ENCODE measurements at regions not wholly inside any gene's neighbourhood (a gene's known extent, or its start where the extent isn't known, plus 50 kb on each side); places are given as distances from the start of the nearest gene placed in this dataset.

DNA sequence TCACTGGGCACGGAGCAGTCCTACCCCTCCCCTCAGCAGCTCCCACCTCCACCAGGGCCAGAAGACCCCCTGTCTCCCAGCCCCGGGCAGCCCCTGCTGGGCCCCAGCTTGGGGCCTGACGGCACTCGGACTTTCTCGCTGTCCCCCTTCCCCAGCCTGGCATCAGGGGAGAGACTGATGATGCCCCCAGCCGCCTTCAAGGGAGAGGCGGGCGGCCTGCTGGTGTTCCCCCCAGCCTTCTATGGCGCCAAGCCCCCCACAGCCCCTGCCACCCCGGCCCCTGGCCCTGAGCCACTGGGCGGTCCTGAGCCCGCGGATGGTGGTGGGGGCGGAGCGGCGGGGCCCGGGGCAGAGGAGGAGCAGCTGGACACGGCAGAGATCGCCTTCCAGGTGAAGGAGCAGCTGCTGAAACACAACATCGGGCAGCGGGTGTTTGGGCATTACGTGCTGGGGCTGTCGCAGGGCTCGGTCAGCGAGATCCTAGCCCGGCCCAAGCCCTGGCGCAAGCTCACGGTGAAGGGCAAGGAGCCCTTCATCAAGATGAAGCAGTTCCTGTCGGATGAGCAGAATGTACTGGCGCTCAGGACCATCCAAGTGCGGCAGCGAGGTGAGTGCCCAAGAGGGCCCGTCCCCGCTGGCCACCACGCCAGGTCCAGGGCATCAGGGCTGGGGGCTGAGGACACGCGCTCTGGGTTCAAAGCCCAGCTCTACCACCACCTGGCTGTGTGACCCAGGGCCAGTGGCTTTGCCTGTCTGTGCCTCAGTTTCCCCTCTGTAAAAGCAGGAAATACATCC is 58.6 kb downstream of the PHETA1 start:
- H3K27me3 ChIP-seq (ENCODE audit: low read depth, low read length) = no peaks in the 10 kb centered on the region
- no peak overlapping the region for H3K27ac ChIP-seq (ENCODE audit: low read length)
- H3K36me3 ChIP-seq (ENCODE audit: control insufficient read depth in 1 of 2, insufficient read depth in 2 of 2, low read length in 2 of 2) = no peaks in the 10 kb centered on the region
- no peak overlapping the region for H3K4me3 ChIP-seq (ENCODE audit: low read depth in 1 of 2, low read length in 2 of 2)
- H3K4me1 ChIP-seq (ENCODE audit: control insufficient read depth in 1 of 2, insufficient read depth in 2 of 2, low read length in 2 of 2) = no peaks in the 10 kb centered on the region
- peaks cover 7 to 11% of the 10 kb centered on the region in 2 donors for H3K9me3 ChIP-seq (ENCODE audit: control insufficient read depth in 1 of 2, low read length in 2 of 2)

DNA sequence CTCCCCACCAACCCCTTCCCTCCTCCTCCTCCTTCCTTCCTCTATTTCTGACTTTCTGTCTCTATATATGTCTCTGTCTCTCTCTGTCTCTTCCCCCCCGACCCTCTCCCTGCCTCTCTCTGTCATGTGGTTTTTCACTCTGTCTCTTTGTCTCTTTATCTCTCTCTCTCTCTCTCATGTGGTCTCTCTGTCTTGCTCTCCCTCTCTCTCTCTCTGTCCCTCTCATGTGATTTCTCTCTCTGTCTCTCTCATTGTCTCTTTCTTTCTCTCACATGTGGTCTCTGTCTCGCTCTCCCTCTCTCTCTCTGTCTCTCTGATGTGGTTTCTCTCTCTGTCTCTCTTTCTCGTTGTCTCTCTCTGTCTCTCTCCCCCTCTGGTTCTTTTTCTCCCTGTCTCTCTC is 59.3 kb downstream of the PHETA1 start:
- Histone ChIP-seq H3K4me3 (ENCODE audit: low read depth in 1 of 2, low read length in 2 of 2) (no peak overlapping the region), H3K27me3 (ENCODE audit: low read depth, low read length) (no peaks in the 10 kb centered on the region), H3K27ac (ENCODE audit: low read length) (no peak overlapping the region), H3K36me3 (ENCODE audit: control insufficient read depth in 1 of 2, insufficient read depth in 2 of 2, low read length in 2 of 2) (no peaks in the 10 kb centered on the region), H3K9me3 (ENCODE audit: control insufficient read depth in 1 of 2, low read length in 2 of 2) (peaks cover 14 to 18% of the 10 kb centered on the region in 2 donors), H3K4me1 (ENCODE audit: control insufficient read depth in 1 of 2, insufficient read depth in 2 of 2, low read length in 2 of 2) (no peaks in the 10 kb centered on the region)

DNA sequence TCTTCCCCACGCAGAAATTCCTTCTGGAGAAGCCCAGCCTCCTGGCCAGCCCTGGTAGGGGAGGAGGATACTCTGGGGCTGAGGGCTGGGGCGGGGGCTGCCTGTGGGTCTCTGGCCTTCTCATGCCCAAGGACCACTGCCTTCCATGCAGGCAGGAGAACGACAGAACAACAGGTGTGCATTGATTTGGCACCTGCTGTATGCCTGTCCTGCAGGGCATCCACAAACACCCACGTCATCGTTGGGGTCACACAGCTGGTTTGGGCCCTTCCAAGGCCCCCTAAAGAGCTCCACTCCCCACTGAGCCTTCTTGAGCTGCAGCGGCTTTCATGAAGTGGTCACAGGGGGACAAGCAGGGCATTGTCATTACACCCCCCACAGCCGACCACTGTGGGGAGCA is 60.4 kb downstream of the PHETA1 start:
- Histone ChIP-seq H3K4me1 (ENCODE audit: control insufficient read depth in 1 of 2, insufficient read depth in 2 of 2, low read length in 2 of 2) (no peaks in the 10 kb centered on the region), H3K27ac (ENCODE audit: low read length) (no peak overlapping the region), H3K4me3 (ENCODE audit: low read depth in 1 of 2, low read length in 2 of 2) (no peak overlapping the region), H3K27me3 (ENCODE audit: low read depth, low read length) (no peaks in the 10 kb centered on the region), H3K36me3 (ENCODE audit: control insufficient read depth in 1 of 2, insufficient read depth in 2 of 2, low read length in 2 of 2) (no peaks in the 10 kb centered on the region), H3K9me3 (ENCODE audit: control insufficient read depth in 1 of 2, low read length in 2 of 2) (peaks cover 16 to 29% of the 10 kb centered on the region in 2 donors)

DNA sequence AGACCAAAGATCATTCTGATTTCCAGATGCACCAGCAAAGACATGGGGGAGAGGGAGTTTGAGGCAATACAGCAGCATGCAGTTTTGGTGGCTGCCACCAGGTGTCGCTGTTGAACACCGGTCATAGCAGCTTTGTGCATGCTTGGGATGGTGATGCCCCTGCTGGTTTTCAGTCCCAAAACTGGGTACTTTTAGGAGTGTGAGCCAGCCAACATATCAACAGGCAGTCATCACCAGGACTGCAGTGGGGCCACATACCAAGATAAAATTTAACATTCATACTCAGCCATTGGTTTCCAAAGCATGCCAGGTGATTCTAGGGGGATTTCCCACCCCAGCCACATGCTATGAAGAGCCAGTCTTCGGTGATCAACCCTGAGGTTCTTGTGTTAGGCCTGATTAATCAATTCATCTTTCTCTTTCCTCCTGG is 64.2 kb downstream of the PHETA1 start:
- Histone ChIP-seq H3K4me1 (ENCODE audit: control insufficient read depth in 1 of 2, insufficient read depth in 2 of 2, low read length in 2 of 2) (no peaks in the 10 kb centered on the region), H3K4me3 (ENCODE audit: low read depth in 1 of 2, low read length in 2 of 2) (peak overlapping the region in 1 of 2 donors; percentile 37), H3K36me3 (ENCODE audit: control insufficient read depth in 1 of 2, insufficient read depth in 2 of 2, low read length in 2 of 2) (no peaks in the 10 kb centered on the region), H3K9me3 (ENCODE audit: control insufficient read depth in 1 of 2, low read length in 2 of 2) (peaks cover 16 to 29% of the 10 kb centered on the region in 2 donors), H3K27me3 (ENCODE audit: low read depth, low read length) (no peaks in the 10 kb centered on the region), H3K27ac (ENCODE audit: low read length) (no peak overlapping the region)

DNA sequence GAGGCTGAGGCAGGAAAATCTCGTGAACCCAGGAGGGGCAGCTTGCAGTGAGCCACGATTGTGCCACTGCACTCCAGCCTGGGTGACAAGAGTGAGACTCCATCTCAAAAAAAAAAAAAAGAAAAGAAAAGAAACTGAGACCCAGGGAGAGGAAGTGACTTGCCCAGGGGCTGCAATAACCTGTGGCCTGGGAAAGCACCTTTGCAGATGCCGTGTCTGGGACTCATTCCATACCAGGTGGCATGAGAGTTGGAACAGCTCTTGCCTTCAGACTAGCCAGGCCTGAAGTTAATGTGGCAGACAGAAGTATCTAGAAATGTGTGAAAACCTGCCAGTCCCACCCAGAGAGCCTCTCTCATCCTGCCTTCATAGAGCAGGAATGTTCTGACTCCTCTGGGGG is 65.4 kb downstream of the PHETA1 start:
- Histone ChIP-seq H3K36me3 (ENCODE audit: control insufficient read depth in 1 of 2, insufficient read depth in 2 of 2, low read length in 2 of 2) (no peaks in the 10 kb centered on the region), H3K27ac (ENCODE audit: low read length) (no peak overlapping the region), H3K4me1 (ENCODE audit: control insufficient read depth in 1 of 2, insufficient read depth in 2 of 2, low read length in 2 of 2) (no peaks in the 10 kb centered on the region), H3K4me3 (ENCODE audit: low read depth in 1 of 2, low read length in 2 of 2) (peak overlapping the region in 1 of 2 donors; percentile 37), H3K9me3 (ENCODE audit: control insufficient read depth in 1 of 2, low read length in 2 of 2) (peaks cover 16 to 29% of the 10 kb centered on the region in 2 donors), H3K27me3 (ENCODE audit: low read depth, low read length) (no peaks in the 10 kb centered on the region)

DNA sequence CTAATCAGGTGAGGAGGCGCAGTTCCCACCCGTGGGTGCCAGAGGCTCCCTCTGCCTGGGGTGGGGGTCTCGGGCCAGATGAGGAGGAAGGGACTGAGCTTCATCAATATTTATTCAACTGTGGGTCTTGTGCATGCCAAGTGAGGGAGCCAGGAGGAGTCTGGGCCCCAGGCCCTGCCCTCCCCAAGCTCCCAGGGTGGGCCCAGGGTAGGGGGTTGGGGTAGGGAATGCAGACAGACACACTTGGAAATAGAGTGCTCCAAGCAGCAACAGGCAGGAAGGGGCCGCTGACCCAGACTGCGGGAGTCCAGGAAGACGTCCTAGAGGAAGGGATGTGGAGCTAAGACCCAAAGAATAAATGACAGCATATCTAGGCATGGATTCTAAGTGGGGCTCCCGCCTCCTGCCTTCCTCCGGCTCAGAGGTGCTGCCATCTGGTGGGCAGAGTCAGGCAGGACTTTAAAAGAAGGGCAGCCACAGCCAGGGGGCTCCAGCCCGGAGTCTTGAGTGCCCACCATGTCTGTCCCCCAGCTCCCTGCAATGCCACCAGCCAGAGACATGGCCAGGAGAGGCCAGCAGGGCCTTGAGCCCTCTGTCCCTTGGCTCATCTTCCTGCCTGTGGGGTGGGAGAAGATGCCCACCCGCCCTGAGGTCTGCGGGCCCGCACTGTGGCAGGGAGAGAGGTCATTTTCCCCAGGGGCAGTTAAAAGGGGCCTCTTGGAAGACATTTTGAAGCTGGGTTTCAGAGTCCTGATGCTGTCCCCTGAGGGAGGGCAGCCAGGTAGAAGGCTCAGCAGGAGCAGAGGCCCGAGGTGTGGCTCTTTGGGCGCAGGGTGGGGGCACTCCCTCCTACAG is 70.1 kb downstream of the PHETA1 start:
- no peaks in the 10 kb centered on the region for H3K4me1 ChIP-seq (ENCODE audit: control insufficient read depth in 1 of 2, insufficient read depth in 2 of 2, low read length in 2 of 2)
- H3K36me3 ChIP-seq (ENCODE audit: control insufficient read depth in 1 of 2, insufficient read depth in 2 of 2, low read length in 2 of 2) = no peaks in the 10 kb centered on the region
- H3K4me3 ChIP-seq (ENCODE audit: low read depth in 1 of 2, low read length in 2 of 2) = no peak overlapping the region
- H3K9me3 ChIP-seq (ENCODE audit: control insufficient read depth in 1 of 2, low read length in 2 of 2) = peaks cover 0 to 3% of the 10 kb centered on the region in 2 donors
- H3K27ac ChIP-seq (ENCODE audit: low read length) = no peak overlapping the region
- no peaks in the 10 kb centered on the region for H3K27me3 ChIP-seq (ENCODE audit: low read depth, low read length)

DNA sequence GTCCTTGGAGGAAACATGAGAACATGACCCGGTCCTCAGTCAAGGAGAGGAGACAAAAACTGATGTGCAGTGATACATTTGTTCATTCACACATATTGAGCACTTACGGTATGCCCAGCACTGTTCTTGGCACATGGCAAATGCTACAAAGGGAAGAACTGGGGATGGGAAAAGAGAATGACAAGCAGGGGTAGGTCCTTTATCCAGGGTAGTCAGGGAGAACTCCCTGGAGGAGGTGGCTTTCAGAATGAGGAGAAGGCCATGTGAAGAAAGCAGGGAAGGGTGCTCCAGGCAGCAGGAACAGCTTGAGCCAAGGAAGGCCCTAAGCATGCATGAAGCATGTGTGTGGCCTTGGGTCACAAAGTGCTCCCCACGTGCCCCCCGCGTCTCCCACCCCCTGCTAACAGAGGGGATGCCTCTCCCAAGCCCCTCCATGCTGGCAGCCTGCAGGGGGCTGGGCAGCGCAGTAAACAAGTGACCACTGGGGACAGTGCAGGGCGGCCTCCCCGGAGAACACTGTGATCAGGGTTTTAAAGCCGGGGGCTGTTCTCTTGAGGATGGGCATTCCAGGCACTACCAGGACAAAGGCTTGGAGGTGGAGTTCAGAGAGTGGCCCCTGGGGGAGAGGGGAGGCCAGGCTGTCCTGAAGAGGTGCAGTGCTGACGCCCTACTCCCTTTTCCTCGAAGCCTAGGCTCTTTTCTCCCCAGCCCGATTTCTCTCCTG is 71.0 kb downstream of the PHETA1 start:
- Histone ChIP-seq H3K36me3 (ENCODE audit: control insufficient read depth in 1 of 2, insufficient read depth in 2 of 2, low read length in 2 of 2) (no peaks in the 10 kb centered on the region), H3K4me1 (ENCODE audit: control insufficient read depth in 1 of 2, insufficient read depth in 2 of 2, low read length in 2 of 2) (no peaks in the 10 kb centered on the region), H3K9me3 (ENCODE audit: control insufficient read depth in 1 of 2, low read length in 2 of 2) (no peaks in the 10 kb centered on the region), H3K27ac (ENCODE audit: low read length) (no peak overlapping the region), H3K27me3 (ENCODE audit: low read depth, low read length) (no peaks in the 10 kb centered on the region), H3K4me3 (ENCODE audit: low read depth in 1 of 2, low read length in 2 of 2) (no peak overlapping the region)

DNA sequence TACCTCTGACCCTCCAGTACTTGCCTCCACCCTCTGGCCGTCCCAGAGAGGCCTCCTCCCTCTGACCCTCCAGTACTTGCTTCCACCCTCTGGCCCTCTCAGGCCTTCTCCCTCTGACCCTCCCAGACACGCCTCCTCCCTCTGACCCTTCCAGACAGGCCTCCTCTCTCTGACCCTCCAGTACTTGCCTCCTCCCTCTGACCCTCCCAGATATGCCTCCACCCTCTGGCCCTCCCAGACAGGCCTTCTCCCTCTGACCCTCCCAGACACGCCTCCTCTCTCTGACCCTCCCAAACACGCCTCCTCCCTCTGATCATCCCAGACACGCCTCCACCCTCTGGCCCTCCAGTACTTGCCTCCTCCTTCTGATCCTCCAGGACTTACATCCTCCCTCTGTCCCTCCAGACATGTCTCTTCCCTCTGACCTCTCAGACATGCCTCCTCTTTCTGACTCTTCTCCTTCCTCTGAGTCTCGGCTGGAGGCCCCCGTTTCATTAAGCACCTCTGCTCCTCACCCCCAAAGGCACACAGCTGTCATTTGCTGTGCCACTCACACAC is 71.9 kb downstream of the PHETA1 start:
- no peaks in the 10 kb centered on the region for H3K9me3 ChIP-seq (ENCODE audit: control insufficient read depth in 1 of 2, low read length in 2 of 2)
- no peaks in the 10 kb centered on the region for H3K27me3 ChIP-seq (ENCODE audit: low read depth, low read length)
- no peak overlapping the region for H3K27ac ChIP-seq (ENCODE audit: low read length)
- H3K4me1 ChIP-seq (ENCODE audit: control insufficient read depth in 1 of 2, insufficient read depth in 2 of 2, low read length in 2 of 2) = no peaks in the 10 kb centered on the region
- H3K4me3 ChIP-seq (ENCODE audit: low read depth in 1 of 2, low read length in 2 of 2) = no peak overlapping the region
- no peaks in the 10 kb centered on the region for H3K36me3 ChIP-seq (ENCODE audit: control insufficient read depth in 1 of 2, insufficient read depth in 2 of 2, low read length in 2 of 2)

DNA sequence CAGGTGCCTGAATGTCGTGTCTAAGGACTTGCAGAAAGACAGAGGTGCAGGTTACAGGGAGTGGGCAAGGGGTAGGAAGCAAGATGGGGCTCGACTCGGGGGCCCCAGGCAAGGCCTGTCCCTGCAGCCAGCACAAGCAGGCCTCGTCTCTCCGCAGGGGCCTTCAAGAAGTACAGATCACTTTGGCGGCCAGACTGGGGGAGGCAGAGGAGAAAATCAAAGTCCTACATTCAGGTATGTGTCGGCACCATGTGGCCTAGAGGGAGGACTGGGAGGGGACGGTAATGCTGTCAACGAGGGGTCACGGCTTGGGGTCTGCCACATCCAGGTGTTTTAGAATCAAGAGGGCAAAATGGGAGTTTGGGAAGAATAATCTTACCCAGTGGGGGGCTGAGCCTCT is 73.7 kb downstream of the PHETA1 start:
- no peak overlapping the region for H3K4me3 ChIP-seq (ENCODE audit: low read depth in 1 of 2, low read length in 2 of 2)
- no peaks in the 10 kb centered on the region for H3K36me3 ChIP-seq (ENCODE audit: control insufficient read depth in 1 of 2, insufficient read depth in 2 of 2, low read length in 2 of 2)

DNA sequence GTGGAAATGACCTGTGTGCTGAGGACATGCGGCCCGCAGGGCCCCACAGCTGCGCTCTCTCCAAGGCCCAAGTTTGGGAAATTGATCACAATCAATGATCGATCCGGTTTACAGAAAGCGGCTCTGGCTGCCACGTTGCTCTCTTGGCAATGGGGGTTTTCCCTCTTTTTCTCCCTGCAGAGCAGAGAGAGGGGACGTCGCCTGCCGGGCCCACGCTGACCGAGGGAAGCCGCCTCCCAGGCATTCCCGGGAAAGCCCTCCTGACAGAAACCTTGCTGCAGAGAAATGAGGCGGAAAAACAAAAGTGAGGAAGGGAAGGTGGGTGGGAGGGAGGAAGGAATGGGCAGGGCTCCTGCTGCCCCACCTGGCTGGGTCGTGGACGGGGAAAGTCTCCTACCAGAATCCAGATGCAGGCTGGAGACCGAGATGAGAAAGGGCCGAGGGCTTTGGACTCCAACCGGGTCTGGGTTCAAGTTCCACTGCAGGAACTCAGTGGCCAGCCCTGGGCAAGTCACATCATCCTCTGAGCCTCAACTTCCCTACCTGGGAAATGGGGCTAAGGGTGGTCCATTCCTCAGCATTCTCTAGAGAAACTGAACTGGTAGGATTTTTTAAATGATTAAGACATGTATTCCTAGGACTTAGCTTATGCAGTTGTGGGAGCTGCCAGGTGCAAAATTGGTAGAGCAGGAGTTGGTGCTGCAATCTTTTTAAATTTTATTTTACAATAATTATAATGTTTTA is 75.5 kb downstream of the PHETA1 start:
- Histone ChIP-seq H3K4me3 (ENCODE audit: low read depth in 1 of 2, low read length in 2 of 2) (no peak overlapping the region), H3K9me3 (ENCODE audit: control insufficient read depth in 1 of 2, low read length in 2 of 2) (no peaks in the 10 kb centered on the region), H3K4me1 (ENCODE audit: control insufficient read depth in 1 of 2, insufficient read depth in 2 of 2, low read length in 2 of 2) (no peaks in the 10 kb centered on the region), H3K36me3 (ENCODE audit: control insufficient read depth in 1 of 2, insufficient read depth in 2 of 2, low read length in 2 of 2) (no peaks in the 10 kb centered on the region), H3K27ac (ENCODE audit: low read length) (no peak overlapping the region), H3K27me3 (ENCODE audit: low read depth, low read length) (no peaks in the 10 kb centered on the region)

More for the DNA sequence above, 73.7 kb downstream of the PHETA1 start:
- H3K4me1 ChIP-seq (ENCODE audit: control insufficient read depth in 1 of 2, insufficient read depth in 2 of 2, low read length in 2 of 2) = no peaks in the 10 kb centered on the region
- H3K27ac ChIP-seq (ENCODE audit: low read length) = no peak overlapping the region
- H3K27me3 ChIP-seq (ENCODE audit: low read depth, low read length) = no peaks in the 10 kb centered on the region
- no peaks in the 10 kb centered on the region for H3K9me3 ChIP-seq (ENCODE audit: control insufficient read depth in 1 of 2, low read length in 2 of 2)

Measured in muscle layer of duodenum (tissue), 2 donors.